CD4-positive, alpha-beta T cell treated with Interferon gamma for 1 hour (primary cell): ENCODE measurements at regions not wholly inside any gene's neighbourhood (a gene's known extent, or its start where the extent isn't known, plus 50 kb on each side); places are given as distances from the start of the nearest gene placed in this dataset.

Experiments used
- DNase-seq: peaks from one replicate; pipeline ENCODE4 v3.0.0-alpha.2; 2020

DNA sequence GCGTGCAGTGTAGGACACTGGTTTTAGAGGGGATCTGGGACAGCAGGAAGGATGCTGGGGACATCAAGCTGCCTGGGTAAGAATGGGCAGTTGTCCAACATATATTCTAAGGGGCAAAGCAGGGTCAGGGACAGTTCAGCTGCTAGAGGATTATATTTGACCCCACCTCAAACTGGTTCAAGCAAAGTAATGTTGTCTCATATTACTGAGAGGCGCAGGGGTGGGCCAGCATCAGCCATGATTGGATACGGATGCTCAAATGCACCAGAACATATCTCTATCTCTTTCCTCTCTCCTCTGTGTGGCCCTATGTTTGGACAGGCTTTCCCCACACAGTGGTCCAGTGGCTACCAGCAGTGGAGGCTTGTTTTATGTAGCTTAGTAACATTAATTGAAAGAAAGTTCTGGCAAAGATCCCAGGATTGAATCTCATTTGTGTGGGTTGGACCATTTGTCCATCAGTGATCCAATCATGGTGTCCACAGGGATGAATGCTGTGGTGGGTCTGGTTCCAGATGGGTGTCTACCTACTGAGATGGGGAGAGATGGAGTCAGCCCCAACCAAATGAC is 49.8 kb upstream of the RGMA start:
- DNase-seq: no peak
